NCI-H446 (cell line): ENCODE measurements at regions not wholly inside any gene's neighbourhood (a gene's known extent, or its start where the extent isn't known, plus 50 kb on each side); places are given as distances from the start of the nearest gene placed in this dataset.
"Not testable (repeated sequence)": the region's sequence is repeated elsewhere in the genome, so short reads cannot be mapped to it uniquely, and the experiment has no call there.

Experiments used
- DNase-seq, 2 experiments: peaks; one replicate each; lab custom pipeline; 2025; lab: John Stamatoyannopoulos, UW

GRCh38 chr20:51188941-51189340 is 166.0 kb upstream of the KCNG1 start:
- no peak for DNase-seq

DNA sequence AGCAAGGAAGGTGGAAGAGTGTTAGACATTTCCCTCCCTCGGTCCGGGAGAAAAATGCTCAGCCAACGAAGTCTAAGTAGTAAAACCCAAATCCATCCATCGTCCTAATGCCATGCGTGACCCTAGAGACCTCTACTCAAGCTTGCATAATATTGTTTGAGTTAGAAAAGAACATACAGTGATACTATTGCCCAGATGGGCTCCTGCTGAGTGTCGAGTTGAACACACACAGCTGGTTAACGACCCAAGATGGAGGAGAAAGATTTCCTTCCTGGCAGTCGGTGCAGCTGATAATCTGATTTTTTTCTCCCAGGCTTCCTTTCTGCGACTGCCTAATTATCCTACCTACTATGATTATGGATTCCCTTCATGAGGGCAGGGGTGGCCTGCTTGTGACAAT is 164.4 kb upstream of the KCNG1 start:
- DNase-seq = no peak

DNA sequence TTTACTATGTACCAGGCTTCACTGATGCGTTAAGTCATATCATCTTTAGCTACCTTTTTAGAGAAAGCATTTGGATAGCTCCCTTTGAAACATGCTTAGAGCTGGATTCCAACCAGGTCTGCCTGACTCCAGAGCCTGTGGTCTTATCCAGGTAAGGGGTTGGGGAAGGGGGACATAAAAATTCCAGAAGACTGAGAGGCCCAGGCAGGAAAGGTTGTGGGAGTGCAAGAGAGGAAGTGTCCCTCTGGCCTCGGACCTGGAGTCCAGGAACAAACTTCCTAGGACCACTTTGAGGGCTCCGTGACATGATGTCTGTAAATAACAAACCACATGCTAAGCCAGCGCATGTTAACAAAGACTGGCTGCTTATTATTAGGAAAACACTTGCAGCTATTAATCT is 163.0 kb upstream of the KCNG1 start:
- DNase-seq = no peak

DNA sequence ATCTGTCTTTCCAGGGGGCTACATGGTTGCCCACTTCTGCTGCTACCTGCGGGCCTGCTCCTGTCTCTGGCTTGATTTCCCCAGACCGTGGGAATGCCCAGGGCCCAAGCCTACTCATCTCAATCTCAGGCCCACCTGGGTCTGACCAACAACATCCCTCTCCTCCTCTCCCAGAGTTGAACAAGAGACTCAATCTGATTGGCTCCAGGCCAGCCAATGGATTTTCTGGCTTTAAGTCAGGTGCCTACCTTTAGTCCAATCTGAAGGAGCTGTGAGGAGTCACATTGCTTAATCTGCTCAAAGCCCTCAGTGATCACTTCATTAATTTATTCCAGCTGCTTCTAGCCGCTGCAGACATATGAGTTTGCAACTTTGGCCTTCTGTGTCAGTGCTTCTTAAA is 162.4 kb upstream of the KCNG1 start:
- no peak for DNase-seq

GRCh38 chr20:51184289-51184688 is 161.4 kb upstream of the KCNG1 start:
- no peak for DNase-seq

- DNase-seq = no peak
Observed at GRCh38 chr20:51183451-51183850, 160.5 kb upstream of the KCNG1 start.

- no peak for DNase-seq
Observed at GRCh38 chr20:51182571-51182970, 159.7 kb upstream of the KCNG1 start.

DNA sequence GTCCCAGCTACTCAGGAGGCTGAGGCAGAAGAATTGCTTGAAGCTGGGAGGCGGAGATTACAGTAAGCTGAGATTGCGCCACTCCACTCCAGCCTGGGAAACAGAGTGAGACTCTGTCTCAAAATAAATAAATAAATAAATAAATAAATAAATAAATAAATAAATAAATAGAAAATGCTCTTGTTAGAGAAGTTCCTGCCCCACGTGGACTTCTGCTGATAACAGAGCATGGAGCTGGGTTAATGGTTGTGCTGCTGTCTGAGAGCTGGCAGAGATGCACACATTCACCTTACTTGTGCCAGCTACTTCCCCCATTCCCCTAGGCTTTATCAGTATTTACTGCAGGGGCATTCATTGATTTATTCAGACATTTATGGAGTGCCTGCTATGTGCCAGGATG is 155.2 kb upstream of the KCNG1 start:
- DNase-seq = no peak

DNA sequence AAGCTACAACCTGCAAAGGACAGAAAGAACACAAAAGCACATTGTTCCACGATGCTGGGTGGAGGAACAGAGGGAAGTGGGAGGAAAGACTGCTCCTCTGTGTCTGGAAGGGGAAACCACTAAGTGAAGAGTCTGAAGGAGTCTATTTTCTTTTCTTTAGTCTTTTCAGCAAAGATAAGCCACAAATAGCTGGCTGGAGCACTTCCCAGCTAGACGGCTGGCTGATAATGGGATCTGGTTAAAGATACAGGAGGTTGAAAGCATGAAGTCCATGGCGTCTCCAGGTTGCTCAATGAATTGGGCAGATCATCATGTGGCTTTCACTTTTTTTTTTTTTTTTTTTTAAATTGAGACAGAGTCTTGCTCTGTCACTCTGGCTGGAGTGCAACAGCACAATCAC is 154.0 kb upstream of the KCNG1 start:
- no peak for DNase-seq

DNA sequence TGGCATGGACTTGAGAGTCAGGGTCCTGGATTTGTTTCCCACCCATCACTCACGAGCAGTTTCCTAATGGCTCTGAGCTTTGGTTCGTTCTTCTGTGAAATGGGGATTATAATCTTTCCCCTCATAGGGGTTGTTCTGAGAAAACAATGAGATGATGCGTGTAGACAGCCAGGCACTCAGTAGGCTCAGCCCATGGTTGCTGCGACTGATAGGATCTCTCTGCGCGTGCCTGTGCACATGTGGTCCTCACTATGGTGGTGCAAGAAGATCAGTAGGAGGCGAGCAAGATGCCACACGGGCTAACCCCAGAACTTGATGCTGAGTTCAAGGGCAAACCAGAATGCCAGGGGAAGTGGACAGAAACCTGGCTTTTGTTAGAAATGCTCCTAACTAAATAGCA is 153.5 kb upstream of the KCNG1 start:
- DNase-seq = no peak

- DNase-seq = no peak
Observed at GRCh38 chr20:51175724-51176123, 152.8 kb upstream of the KCNG1 start.

- no peak for DNase-seq
Observed at GRCh38 chr20:51175156-51175555, 152.2 kb upstream of the KCNG1 start.

DNA sequence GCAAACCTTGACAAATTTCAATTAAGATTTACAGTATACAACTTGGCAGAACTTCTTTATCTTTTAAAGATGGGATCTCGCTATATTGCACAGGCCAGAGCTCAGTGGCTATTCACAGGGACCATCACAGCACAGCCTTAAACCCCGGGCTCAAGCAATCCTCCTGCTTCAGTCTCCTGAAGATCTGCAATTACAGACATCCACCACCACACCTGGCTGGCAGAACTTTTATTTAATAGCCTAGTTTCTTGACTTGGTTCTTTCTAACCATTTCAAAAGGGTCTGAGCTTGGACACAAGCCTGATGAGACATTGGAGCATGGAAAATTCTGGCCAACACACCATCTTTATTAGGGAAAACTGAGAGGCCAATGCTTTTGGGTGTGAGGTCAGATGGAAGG is 151.6 kb upstream of the KCNG1 start:
- DNase-seq = no peak

DNA sequence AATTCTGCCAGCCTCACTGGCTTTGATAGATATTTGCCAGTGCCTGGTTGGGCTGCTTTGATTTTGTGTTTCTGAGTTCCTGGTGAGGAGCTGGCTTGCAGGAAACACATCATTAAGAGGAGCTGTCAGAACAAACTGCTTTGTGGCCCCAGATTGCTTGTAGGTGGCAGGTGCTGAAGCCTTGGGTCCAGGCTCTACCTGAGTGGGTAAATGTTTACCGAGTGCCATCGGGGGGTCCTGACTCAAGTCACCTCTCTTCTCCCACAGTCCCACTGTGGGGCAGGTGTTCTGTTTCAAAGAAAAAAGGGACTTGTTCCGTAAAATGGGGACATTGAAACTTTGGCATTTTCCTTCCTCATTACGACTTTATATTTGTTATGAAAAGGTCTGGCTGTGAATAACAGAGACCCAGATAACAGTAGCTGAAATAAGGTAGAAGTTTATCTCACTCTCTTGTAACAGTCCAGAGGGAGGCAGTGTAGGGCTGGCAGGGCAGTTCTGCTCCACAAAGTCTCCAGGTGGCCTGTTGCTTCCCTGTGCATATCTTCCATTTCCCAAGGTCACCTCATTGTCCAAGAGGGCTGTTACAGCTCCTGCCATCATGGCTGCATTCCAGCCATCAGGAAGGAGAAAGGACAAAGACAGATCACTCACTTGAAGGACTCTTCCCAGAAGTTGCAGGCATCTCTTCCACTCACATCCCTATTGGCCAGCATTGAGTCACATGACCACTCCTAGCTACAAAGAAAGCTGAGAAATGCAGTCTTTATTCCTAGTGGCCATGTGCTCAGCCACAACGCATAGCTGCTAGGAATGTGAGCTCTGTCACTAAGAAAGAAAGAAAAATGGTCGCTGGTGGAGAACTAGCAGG is 149.9 kb upstream of the KCNG1 start:
- DNase-seq = no peak

GRCh38 chr20:51171141-51171540 is 148.2 kb upstream of the KCNG1 start:
- no peak for DNase-seq

DNA sequence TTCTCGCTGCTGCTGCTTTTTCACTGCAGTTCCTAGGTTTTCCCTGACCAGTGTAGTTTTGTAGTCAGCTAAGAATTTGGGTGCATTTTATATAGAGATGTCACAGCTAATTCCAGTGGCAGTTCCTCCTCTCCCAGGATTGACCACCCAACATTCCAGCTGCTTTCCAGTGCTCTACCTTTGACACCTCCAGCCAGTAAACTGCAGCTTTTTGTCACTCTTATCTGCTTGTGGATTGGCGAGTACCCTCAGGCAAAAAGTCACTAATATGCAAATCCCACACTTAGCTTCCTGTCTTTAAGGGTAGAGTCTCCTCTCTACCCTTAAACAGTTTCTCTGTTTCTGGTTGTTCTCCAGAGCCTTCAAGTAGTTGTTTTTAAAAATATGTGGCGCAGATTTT is 146.9 kb upstream of the KCNG1 start:
- no peak for DNase-seq

GRCh38 chr20:51167911-51168310 is 145.0 kb upstream of the KCNG1 start:
- not testable (repeated sequence) for DNase-seq

DNA sequence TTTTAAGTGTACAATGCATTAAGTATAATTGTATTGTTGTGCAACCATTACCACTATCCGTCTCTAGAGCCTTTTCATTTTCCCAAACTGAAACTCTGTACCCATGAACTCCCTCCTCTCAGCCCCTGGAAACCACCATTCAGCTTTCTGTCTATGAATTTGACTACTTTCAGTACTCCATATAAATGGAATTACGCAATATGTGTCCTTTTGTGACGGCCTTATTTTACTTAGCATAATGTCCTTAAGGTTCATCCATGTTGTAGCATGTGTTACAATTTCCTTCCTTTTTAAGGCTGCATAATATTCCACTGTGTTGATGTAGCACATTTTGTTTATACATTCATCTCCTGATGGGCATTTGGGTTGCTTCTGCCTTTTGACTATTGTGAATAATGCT is 143.6 kb upstream of the KCNG1 start:
- no peak for DNase-seq

DNA sequence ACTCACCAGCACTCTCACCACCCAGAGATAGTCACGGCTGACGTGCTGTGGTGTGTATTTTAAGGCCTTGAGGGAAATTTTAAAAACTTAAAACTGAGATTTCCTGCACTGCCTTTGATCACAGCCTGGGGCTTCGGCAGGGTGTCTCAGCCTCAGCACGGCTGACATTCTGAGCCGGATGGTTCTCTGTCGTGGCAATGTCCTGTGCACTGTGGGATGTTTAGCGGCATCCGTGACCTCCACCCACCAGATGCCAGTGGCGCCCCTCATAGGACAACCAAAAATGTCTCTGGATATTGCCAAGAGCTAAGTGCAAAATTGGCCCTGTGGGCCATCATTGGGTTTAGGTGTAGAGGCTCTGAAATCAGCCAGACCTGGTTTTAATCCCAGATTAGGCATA is 142.2 kb upstream of the KCNG1 start:
- no peak for DNase-seq

- DNase-seq = no peak
Observed at GRCh38 chr20:51164731-51165130, 141.8 kb upstream of the KCNG1 start.

DNA sequence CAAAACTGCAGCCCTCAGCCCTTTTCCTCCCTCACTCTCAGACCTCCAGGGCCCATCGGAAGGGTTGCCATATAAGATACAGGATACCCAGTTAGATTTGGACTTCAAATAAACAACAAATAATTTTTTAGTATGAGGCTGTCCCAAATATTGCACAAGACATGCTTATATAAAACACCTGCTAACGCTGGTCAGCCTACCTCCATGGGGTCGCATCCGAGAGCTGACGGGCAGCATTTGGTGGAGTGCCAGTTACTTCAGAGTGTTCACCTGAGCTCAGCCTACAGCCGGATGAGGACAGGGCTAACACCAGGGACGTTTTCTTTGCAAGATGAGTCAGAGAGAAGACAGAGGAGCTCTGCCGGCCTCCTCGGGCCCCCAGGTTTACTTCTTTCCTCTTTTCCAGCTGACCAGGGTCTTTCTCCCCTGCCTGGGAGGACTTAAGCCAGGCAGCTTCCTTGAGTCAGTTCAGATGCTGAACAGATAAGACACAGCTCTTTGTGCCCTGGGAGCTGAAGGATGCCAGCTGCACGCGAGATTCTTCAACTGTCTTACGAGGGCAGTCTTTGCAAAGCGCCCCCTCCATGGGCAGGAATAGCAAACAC is 141.2 kb upstream of the KCNG1 start:
- DNase-seq = no peak

DNA sequence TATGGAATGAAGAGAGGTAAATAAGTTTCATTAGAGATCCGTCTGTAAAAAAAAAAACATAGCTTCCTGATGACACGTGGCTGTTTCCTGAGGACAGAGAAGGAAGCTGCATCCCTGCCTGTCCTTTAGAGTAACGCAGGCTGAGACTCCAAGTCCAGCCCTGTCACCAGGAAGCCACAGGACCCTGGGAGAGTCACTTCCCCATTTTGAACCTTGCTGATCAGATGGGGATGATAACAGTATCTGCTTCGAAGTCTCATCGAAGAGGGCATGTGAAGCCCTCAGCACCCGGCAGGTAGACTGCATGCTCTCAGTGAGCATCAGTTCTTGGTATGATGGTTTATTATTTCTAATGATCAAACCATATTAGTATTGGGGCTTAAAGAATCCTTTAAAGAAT is 139.1 kb upstream of the KCNG1 start:
- no peak for DNase-seq

DNA sequence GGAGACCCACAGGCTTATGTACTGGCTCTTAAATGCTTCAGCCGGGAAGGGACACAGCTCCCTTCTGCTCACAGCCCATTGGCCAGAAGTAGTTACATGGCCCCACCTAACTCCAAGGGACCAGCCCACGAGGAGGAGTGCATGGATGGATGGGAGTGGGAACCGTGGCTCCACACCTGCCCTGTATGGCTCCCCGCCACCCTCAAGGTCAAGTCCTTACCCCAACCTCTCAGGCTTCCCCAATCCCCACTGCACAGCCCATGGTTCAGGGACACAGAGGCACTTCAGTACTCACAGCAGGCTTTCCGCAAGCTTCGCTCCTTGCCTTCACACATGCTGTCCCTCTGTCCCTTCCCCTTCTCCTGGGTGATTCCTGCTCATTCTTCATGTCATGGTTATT is 137.9 kb upstream of the KCNG1 start:
- no peak for DNase-seq

DNA sequence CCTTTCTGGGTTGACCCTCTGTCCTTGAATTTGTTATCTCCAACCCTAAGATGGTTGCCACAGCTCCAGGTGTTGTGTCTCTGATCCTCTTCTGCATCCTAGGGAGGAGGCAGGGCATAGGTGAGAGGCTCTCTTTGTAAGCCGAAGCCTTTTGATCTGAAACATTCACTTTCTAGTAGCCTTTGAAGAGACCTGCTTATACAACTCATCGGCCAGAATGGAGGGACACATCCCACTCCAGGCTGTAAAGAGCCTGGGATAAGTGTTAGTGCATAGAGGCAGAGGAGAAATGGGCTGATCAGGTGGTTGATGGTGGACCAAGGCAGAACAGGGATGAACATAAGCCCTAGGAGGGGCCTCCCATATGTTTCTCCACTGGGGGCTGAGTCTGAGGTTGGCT is 137.1 kb upstream of the KCNG1 start:
- DNase-seq = no peak
